Erythroblast (primary cell): ENCODE measurements at regions not wholly inside any gene's neighbourhood (a gene's known extent, or its start where the extent isn't known, plus 50 kb on each side); places are given as distances from the start of the nearest gene placed in this dataset.
A peak's percentile ranks its signal among the peaks of the same experiment; 100 is the strongest.

Experiments
- DNase-seq, 2 experiments: peaks; one replicate each; lab custom pipeline; 2025; lab: John Stamatoyannopoulos, UW
- GATA1 ChIP-seq: IDR thresholded peaks from 2 replicates; pipeline ENCODE4 v1.6.1; 2011; ENCODE audit warnings: low read depth, mild to moderate bottlenecking, control low read depth, low read length, moderate library complexity
- POLR2A ChIP-seq: IDR thresholded peaks from 2 replicates; pipeline ENCODE4 v1.6.1; 2011; ENCODE audit warnings: mild to moderate bottlenecking, low read length

DNA sequence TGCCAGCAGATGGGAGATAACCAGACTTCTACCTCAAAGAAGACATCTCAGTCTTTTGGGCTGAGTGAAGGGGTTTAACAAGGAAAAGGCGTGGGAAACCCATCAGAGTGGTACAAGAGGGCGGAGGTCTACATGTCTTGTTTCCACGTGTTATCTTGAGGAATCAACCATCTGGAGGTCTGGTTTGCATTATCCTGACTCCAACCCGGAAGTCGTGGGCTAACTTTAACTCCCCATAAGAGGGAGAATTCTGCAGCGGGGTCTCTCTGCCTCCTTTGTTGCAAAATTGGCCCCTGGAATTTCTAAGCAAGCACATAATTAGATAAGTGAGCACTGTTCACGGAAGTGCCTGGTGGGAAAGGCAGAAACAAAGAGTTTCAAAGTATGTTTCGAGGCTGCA lies 398.7 kb upstream of the C16orf82 start:
- no peak for DNase-seq
- TF ChIP-seq POLR2A, result no peak
- TF ChIP-seq GATA1, result no peak

- no peak for DNase-seq
- no peak for TF ChIP-seq GATA1
- no peak for TF ChIP-seq POLR2A
Observed at GRCh38 chr16:26672206-26672605, 394.5 kb upstream of the C16orf82 start.

GRCh38 chr16:26673011-26673410 lies 393.7 kb upstream of the C16orf82 start:
- TF ChIP-seq POLR2A (no peak), GATA1 (no peak)
- no peak for DNase-seq

DNA sequence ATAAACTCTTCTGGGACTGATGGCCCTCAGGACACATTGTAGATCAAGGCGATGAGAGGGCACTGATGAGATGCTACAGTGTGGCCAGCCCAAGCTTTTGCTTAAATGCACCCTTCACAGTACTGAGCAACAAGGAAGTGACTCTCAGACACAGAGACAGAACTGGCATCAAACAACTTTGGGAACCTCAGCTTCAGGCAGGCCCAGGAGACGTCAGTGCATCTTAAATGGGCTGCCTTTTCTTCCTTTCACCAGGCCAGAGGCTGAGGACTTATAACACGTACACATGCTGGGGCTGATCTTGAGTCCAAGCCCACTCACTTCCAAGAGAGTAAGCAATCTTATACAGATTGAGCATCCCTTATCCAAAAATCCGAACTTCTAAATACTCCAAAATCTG lies 386.1 kb upstream of the C16orf82 start:
- no peak for TF ChIP-seq GATA1
- no peak for TF ChIP-seq POLR2A
- no peak for DNase-seq

GRCh38 chr16:26688105-26688504 lies 378.6 kb upstream of the C16orf82 start:
- no peak for DNase-seq
- no peak for TF ChIP-seq POLR2A
- no peak for TF ChIP-seq GATA1

- no peak for TF ChIP-seq GATA1
- no peak for DNase-seq
Observed at GRCh38 chr16:26688699-26689098, 378.0 kb upstream of the C16orf82 start.

GRCh38 chr16:26692658-26693057 lies 374.1 kb upstream of the C16orf82 start:
- no peak for DNase-seq
- TF ChIP-seq POLR2A (no peak), GATA1 (no peak)

GRCh38 chr16:26697807-26698206 lies 368.9 kb upstream of the C16orf82 start:
- DNase-seq, result no peak
- TF ChIP-seq POLR2A (no peak), GATA1 (no peak)

DNA sequence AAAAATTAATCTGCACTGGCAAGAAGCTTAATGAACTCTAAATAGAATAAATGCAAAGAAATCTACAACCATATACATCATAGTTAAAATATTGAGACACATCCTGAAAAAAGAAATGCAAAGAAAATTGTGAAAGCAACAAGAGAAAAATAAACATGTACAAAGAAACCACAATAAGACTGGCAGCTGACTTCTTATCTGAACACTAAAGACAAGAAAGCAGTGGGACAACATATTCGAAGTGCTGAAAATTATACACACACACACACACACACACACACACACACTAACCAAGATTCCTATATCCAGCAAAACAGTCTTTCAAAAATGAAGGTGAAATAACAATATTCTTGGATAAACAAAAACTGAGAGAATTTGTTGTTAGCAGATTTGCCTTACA lies 366.5 kb upstream of the C16orf82 start:
- no peak for DNase-seq
- TF ChIP-seq GATA1, result no peak
- TF ChIP-seq POLR2A, result no peak

DNA sequence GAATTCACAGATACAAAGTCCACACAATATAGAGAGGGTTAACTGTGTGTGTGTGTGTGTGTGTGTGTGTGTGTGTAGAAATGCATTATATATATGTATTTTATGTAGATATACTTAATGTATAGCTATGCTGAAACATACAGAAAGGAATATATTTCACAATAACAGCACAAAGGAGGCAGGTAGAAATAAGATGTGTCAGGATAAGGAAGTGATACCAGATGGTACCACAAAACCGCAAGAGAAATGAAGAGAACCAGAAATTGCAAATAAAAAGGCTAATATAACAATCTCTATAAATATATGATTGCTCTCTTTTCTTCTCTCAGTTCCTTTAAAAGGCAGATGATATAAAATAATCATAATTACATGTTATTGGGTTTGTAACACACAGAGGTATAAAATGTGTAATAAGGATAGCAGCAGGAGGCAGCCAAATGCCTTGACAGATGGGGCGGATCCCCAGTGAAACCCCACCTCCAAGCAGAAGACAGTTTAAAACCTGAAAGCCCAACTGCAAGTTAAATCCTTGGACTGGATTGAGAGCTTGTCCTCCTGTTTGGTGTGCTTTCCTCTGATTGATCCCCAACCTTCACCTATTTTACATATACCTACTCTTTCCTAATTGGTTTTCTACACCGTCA lies 365.4 kb upstream of the C16orf82 start:
- TF ChIP-seq GATA1 (no peak), POLR2A (no peak)
- DNase-seq, result no peak

DNA sequence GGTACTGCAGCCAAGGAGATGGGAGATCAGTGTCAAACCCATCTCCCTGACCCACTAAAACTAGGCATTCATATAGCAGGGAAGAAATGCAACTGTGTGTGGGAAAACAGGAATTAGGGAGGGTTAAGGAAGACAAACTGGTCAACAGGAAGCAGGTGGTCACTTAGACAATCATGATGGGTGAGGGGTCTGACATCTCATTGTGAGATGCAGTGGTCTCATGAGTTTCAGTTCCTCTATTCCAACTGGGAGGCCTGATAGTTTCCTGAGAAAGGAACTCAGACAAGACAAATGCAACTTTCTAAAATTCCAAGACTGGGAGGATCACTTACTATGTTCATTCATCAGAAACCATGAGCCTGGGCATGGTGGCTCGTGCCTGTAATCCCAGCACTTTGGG lies 361.4 kb upstream of the C16orf82 start:
- TF ChIP-seq POLR2A (no peak), GATA1 (no peak)
- no peak for DNase-seq

GRCh38 chr16:26708428-26708827 lies 358.3 kb upstream of the C16orf82 start:
- TF ChIP-seq POLR2A (no peak), GATA1 (no peak)
- DNase-seq, result peak in 1 of 2 experiments; percentile 2

DNA sequence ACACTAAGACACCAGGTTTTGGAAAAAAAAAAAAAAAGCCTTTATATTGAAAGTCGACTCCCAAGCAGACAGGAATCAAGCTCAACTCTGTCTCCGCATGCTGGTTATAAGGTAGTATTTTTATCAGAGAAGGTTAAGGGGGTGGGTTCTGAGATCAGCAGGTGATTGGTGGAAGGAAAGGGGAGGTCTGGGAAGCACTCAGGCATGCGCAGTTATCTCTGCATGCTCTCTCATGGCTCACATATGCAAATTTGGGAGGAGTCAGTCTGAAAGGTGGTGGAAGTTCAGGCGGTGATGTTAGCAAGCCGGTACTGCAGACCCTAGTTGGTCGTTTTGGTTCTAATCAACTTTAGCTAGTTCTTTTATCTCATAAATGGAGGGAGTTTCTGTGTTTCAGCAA lies 357.6 kb upstream of the C16orf82 start:
- DNase-seq, result peak in 1 of 2 experiments; percentile 0
- TF ChIP-seq GATA1 (no peak), POLR2A (no peak)

DNA sequence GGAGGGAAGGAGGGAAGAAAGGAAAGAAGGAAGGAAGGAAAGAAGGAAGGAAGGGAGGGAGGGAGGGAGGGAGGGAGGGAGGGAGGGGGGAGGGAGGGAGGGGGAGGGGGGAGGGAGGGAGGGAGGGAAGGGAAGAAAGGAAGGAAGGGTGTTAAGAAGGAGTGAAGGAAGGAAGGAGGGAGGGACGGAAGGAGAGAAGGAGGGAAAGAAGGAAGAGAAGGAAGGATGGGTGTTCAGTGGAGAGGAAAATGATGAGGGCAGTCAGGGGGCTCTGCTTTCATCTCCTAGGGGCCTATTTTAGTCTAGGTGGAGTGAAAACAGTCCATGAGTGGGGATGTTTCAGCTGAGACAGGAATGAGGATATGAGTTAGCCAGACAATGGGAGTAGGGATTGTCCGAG lies 357.0 kb upstream of the C16orf82 start:
- TF ChIP-seq GATA1 (no peak), POLR2A (no peak)
- no peak for DNase-seq

GRCh38 chr16:26710450-26710849 lies 356.3 kb upstream of the C16orf82 start:
- no peak for DNase-seq
- TF ChIP-seq GATA1 (no peak), POLR2A (no peak)
